AG09309 (cell line): ENCODE measurements at regions not wholly inside any gene's neighbourhood (a gene's known extent, or its start where the extent isn't known, plus 50 kb on each side); places are given as distances from the start of the nearest gene placed in this dataset.

Experiments
- DNase-seq: peaks from one replicate; pipeline ENCODE4 v3.0.0-alpha.2; 2010; ENCODE audit warnings: low read depth
- H3K4me3 ChIP-seq: 2 replicates; pipeline ENCODE4 v1.5.1; 2011; ENCODE audit warnings: mild to moderate bottlenecking, low read depth, low read length, moderate library complexity; ENCODE audit not compliant: control insufficient read depth
- CTCF ChIP-seq: IDR thresholded peaks from 2 replicates; pipeline ENCODE4 v1.5.1; 2011; ENCODE audit warnings: mild to moderate bottlenecking, low read depth, low read length, inconsistent platforms; ENCODE audit not compliant: insufficient read depth, control insufficient read depth; ENCODE audit errors: missing control alignments

- no peak for DNase-seq
- no peak for TF ChIP-seq CTCF
- no peak overlapping the region for H3K4me3 ChIP-seq
These were observed 490.7 kb downstream of the DIPK2A start for GRCh38 chr3:144462337-144462736.

GRCh38 chr3:144463911-144464310 is 492.3 kb downstream of the DIPK2A start:
- no peak overlapping the region for H3K4me3 ChIP-seq
- no peak for DNase-seq
- no peak for TF ChIP-seq CTCF

- no peak for DNase-seq
- TF ChIP-seq CTCF = no peak
- H3K4me3 ChIP-seq = no peak overlapping the region
These were observed 494.5 kb downstream of the DIPK2A start for GRCh38 chr3:144466114-144466513.

- no peak for DNase-seq
- no peak for TF ChIP-seq CTCF
- H3K4me3 ChIP-seq = no peak overlapping the region
These were observed 494.9 kb downstream of the DIPK2A start for GRCh38 chr3:144466540-144466939.

GRCh38 chr3:144470666-144471065 is 499.0 kb downstream of the DIPK2A start:
- H3K4me3 ChIP-seq = no peak overlapping the region
- no peak for DNase-seq
- no peak for TF ChIP-seq CTCF

GRCh38 chr3:144477593-144477992 is 506.0 kb downstream of the DIPK2A start:
- no peak overlapping the region for H3K4me3 ChIP-seq
- no peak for DNase-seq
- no peak for TF ChIP-seq CTCF

GRCh38 chr3:144480416-144480919 is 508.8 kb downstream of the DIPK2A start:
- no peak overlapping the region for H3K4me3 ChIP-seq
- TF ChIP-seq CTCF = no peak
- DNase-seq = no peak
